ENCODE measurements at regions not wholly inside any gene's neighbourhood (a gene's known extent, or its start where the extent isn't known, plus 50 kb on each side); places are given as distances from the start of the nearest gene placed in this dataset.
"Not testable (repeated sequence)": the region's sequence is repeated elsewhere in the genome, so short reads cannot be mapped to it uniquely, and the experiment has no call there.

- no peak for DNase-seq
- ATAC-seq (ENCODE audit: poor library complexity) = no peak
- intact Hi-C loops (cut with DNase I) = no loop called here
Observed at GRCh38 chrX:1105671-1106419, 106.6 kb downstream of the CRLF2 start.

- ATAC-seq (ENCODE audit: poor library complexity); DNase-seq; intact Hi-C loops (cut with DNase I): not testable (repeated sequence)
Observed at GRCh38 chrX:1105031-1105430, 107.4 kb downstream of the CRLF2 start.

DNA sequence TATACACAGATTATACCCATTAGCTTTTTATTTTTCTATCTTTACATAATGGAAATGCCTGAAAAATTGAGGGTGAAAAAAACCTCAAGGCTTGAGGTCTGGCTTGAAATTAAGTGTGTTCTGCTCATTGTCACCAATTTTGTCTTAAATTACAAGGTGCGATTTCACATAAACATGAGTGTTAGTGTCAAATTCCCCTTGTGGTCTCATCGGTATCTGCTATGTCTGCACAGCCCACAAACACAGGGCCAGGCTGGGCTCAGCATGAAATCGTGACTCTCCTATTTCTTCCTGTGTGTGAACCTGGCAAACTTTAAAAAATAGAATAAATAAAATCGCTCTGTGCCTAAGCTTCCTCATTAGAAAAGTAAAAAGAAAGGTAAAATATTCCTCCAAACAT lies 109.1 kb downstream of the CRLF2 start:
- ATAC-seq (ENCODE audit: poor library complexity) = no peak
- DNase-seq = no peak
- intact Hi-C loops (cut with DNase I) = no loop called here

DNA sequence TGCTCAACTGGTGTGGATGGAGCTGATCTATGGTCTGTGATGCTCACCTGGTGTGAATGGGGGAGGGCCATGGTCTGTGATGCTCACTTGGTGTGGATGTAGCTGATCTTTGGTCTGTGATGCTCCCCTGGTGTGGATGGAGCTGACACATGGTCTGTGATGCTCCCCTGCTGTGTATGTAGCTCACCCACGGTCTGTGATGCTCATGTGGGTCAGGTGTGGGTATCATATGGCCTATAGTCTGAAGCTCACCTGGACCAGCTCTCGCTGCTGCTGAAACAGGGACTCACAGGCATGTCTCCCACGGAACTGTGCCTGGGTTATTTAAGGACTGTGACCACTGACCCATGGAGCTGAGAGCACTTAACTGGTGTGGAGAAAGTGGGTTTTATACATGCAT lies 109.7 kb downstream of the CRLF2 start:
- intact Hi-C loops (cut with DNase I) = no loop called here
- ATAC-seq (ENCODE audit: poor library complexity) (no peak), DNase-seq (no peak)

DNA sequence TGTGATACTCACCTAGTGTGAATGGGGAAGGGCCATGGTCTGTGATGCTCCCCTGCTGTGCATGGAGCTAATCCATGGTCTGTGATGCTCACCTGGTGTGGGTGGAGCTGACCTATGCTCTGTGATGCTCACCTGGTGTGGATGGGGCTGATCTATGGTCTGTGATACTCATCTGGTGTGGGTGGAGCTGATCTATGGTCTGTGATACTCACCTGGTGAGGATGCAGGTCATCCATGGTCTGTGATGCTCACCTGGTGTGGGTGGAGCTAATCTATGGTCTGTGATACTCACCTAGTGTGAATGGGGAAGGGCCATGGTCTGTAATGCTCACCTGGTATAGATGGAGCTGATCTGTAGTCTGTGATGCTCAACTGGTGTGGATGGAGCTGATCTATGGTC lies 110.2 kb downstream of the CRLF2 start:
- intact Hi-C loops (cut with DNase I); ATAC-seq (ENCODE audit: poor library complexity); DNase-seq: not testable (repeated sequence)

DNA sequence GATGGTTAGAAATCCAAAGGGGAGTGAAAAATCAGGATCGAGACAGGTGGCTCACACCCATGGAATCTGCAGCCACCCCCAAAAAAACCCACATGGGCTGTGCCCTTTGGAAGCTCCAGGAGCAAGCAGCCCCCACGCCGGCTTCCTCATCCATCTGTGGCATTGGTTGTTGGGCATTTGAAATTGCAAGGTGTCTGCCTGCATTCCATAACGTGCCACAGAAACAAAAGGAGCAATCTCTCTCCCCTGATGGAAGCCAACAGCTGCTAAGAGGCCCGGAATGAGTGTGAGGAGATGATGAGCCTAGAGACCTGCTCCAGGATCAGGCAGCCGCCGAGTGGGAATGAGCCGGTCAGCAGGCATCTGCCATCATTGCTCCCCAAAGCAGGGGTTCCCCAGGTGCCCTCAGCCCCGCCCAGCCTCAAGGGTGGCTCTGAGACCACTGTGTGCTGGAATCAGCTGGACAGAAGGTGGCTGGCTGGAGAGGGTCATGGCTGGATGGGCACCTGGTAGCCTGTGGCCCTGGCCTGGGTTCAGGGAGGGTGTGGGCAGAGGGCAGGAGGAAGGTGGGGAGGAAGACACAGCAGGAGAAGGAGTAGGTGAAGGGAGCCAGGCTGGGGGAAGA lies 113.2 kb downstream of the CRLF2 start:
- no peak for DNase-seq
- intact Hi-C loops (cut with DNase I) = no loop called here
- ATAC-seq (ENCODE audit: poor library complexity) = no peak

GRCh38 chrX:1097328-1097727 lies 115.1 kb downstream of the CRLF2 start:
- no peak for ATAC-seq (ENCODE audit: poor library complexity)
- intact Hi-C loops (cut with DNase I) = no loop called here

GRCh38 chrX:1094566-1095333 lies 117.7 kb downstream of the CRLF2 start:
- no peak for DNase-seq
- intact Hi-C loops (cut with DNase I) = no loop called here
- ATAC-seq (ENCODE audit: poor library complexity) = no peak

More at GRCh38 chrX:1097328-1097727, 115.1 kb downstream of the CRLF2 start:
- no peak for DNase-seq

- ATAC-seq (ENCODE audit: poor library complexity) (no peak), DNase-seq (no peak)
- intact Hi-C loops (cut with DNase I) = no loop called here
Observed at GRCh38 chrX:1093586-1094421, 118.6 kb downstream of the CRLF2 start.

- no peak for DNase-seq
- intact Hi-C loops (cut with DNase I) = no loop called here
Observed at GRCh38 chrX:1093121-1093520, 119.3 kb downstream of the CRLF2 start.

GRCh38 chrX:1086444-1087409 lies 125.7 kb downstream of the CRLF2 start:
- ATAC-seq (ENCODE audit: poor library complexity) = no peak
- intact Hi-C loops (cut with DNase I) = no loop called here

More at GRCh38 chrX:1093121-1093520, 119.3 kb downstream of the CRLF2 start:
- no peak for ATAC-seq (ENCODE audit: poor library complexity)

GRCh38 chrX:1085871-1086270 lies 126.6 kb downstream of the CRLF2 start:
- intact Hi-C loops (cut with DNase I); ATAC-seq (ENCODE audit: poor library complexity); DNase-seq: not testable (repeated sequence)

More at GRCh38 chrX:1086444-1087409, 125.7 kb downstream of the CRLF2 start:
- DNase-seq = no peak

- DNase-seq (no peak), ATAC-seq (ENCODE audit: poor library complexity) (no peak)
- intact Hi-C loops (cut with DNase I) = no loop called here
Observed at GRCh38 chrX:1084689-1085088, 127.8 kb downstream of the CRLF2 start.

- ATAC-seq (ENCODE audit: poor library complexity) (no peak), DNase-seq (no peak)
- intact Hi-C loops (cut with DNase I) = no loop called here
Observed at GRCh38 chrX:1076871-1077651, 135.4 kb downstream of the CRLF2 start.

DNA sequence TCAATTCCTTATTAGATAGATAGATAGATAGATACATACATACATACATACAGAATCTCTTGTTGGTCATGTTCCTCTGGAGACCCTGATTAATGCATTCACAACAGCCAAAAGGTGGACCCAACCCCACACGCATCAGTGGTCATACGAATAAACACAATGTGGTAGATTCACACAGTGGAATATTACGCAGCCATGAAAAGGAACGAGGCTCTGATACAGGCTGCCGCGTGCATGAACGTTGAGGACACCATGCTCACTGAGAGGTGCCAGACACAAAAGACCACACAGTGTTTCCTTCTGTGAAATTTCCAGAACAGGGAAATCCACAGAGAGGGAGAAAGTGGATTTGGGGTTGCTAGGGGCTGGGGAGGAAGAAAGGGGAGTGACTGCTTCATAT lies 136.7 kb downstream of the CRLF2 start:
- ATAC-seq (ENCODE audit: poor library complexity) = no peak
- intact Hi-C loops (cut with DNase I) = no loop called here
- DNase-seq = no peak

DNA sequence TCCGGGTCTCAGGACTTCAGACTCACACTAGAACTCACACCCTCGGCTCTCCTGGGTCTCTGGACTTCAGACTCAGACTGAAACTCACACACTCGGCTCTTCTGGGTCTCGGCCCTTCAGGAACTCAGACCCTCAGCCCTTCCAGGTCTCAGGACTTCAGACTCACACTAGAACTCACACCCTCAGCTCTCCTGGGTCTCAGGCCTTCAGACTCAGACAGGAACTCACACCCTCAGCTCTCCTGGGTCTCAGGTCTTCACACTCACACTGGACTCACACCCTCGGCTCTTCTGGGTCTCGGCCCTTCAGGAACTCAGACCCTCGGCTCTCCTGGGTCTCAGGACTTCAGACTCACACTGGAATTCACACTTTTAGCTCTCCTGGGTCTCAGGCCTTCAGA lies 137.3 kb downstream of the CRLF2 start:
- ATAC-seq (ENCODE audit: poor library complexity) = no peak
- intact Hi-C loops (cut with DNase I) = no loop called here
- DNase-seq = no peak

DNA sequence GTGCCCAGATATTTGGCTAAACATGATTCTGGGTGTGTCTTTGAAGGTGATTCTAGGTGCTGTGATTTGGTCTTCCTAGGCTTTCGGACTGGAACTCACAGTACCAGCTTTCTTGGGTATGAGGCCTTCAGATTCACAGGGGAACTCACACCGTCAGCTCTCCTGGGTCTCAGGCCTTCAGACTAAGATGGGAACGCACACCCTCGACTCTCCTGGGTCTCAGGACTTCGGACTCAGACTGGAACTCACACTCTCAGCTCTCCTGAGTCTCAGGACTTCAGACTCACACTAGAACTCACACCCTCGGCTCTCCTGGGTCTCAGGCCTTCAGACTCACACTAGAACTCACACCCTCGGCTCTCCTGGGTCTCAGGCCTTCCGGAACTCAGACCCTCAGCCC lies 137.7 kb downstream of the CRLF2 start:
- intact Hi-C loops (cut with DNase I) = no loop called here
- ATAC-seq (ENCODE audit: poor library complexity) (no peak), DNase-seq (no peak)

All from Right ventricle myocardium superior (tissue), 1 donor.